Lung (tissue), 11 donors: ENCODE measurements at regions not wholly inside any gene's neighbourhood (a gene's known extent, or its start where the extent isn't known, plus 50 kb on each side); places are given as distances from the start of the nearest gene placed in this dataset.

Experiments used
- ATAC-seq: fragments of 200-7000 bp; cut with Tn5 transposase; one replicate; pipeline ENCODE4 v1.9.1; 2020; ENCODE audit warnings: moderate number of reproducible peaks; ENCODE audit not compliant: insufficient read depth, low FRiP score
- DNase-seq, 3 donors: peaks; one replicate each; pipeline ENCODE4 v3.0.0-alpha.2; 2013 to 2017
- H3K27ac ChIP-seq, 2 donors: one replicate each; pipeline ENCODE4 v1.5.1; 2013; ENCODE audit warnings: mild to moderate bottlenecking in 2 of 2, moderate library complexity in 2 of 2, control low read depth in 1 of 2, inconsistent platforms in 1 of 2, low read depth in 1 of 2, low read length in 1 of 2
- H3K27me3 ChIP-seq, 3 donors: one replicate each; pipeline ENCODE4 v1.5.1; 2013; ENCODE audit warnings: low read length in 2 of 3; ENCODE audit not compliant: control insufficient read depth in 3 of 3, insufficient read depth in 3 of 3
- H3K36me3 ChIP-seq, 4 donors: one replicate each; pipeline ENCODE4 v1.5.1; 2013; ENCODE audit warnings: low read length in 4 of 4, mild to moderate bottlenecking in 1 of 4, moderate library complexity in 1 of 4; ENCODE audit not compliant: control insufficient read depth in 4 of 4, insufficient read depth in 4 of 4
- H3K4me1 ChIP-seq, 5 donors: one replicate each; pipeline ENCODE4 v1.5.1; 2013; ENCODE audit warnings: low read length in 5 of 5, mild to moderate bottlenecking in 2 of 5, moderate library complexity in 1 of 5; ENCODE audit not compliant: control insufficient read depth in 5 of 5, insufficient read depth in 5 of 5
- H3K4me3 ChIP-seq: one replicate; pipeline ENCODE4 v1.5.1; 2013; ENCODE audit warnings: mild to moderate bottlenecking, control low read depth, moderate library complexity
- H3K9ac ChIP-seq, 2 donors: one replicate each; pipeline ENCODE4 v1.5.1; 2013; ENCODE audit warnings: low read length in 2 of 2, control low read depth in 1 of 2; ENCODE audit not compliant: insufficient read depth in 1 of 2
- H3K9me3 ChIP-seq, 4 donors: one replicate each; pipeline ENCODE4 v1.5.1; 2013; ENCODE audit warnings: low read length in 3 of 4, mild to moderate bottlenecking in 1 of 4, moderate library complexity in 1 of 4; ENCODE audit not compliant: control insufficient read depth in 4 of 4, insufficient read depth in 3 of 4
- CTCF ChIP-seq: IDR thresholded peaks from 2 replicates; pipeline ENCODE4 v1.5.1; 2012; ENCODE audit warnings: mild to moderate bottlenecking; ENCODE audit errors: control extremely low read depth, extremely low read depth
- WGBS, 2 donors: extraction: QIAGEN DNeasy Blood & Tissue Kit; methylation state at CpG; one replicate each; pipeline ENCODE4 v1.1.7; 2013; 5-methylcytosine and 5-hydroxymethylcytosine counted together
- donor health status: control.
- donor health status: control.
- donor health status: Bipolar disorder and iron deficiency.
- donor health status: healthy.
- donor health status: DM: yes; HTN: yes; CAD: no.

GRCh38 chr11:130576146-130576545, 127.7 kb downstream of the ADAMTS15 start:
- TF ChIP-seq CTCF: no peak
- ATAC-seq: no peak
- no peak overlapping the region for H3K9ac ChIP-seq

GRCh38 chr11:130578738-130579368, 130.4 kb downstream of the ADAMTS15 start:
- DNase-seq: no peak
- WGBS, 2 donors: 72 to 78% methylated on average over 8 of the region's 8 CpGs

More at GRCh38 chr11:130576146-130576545, 127.7 kb downstream of the ADAMTS15 start:
- Histone ChIP-seq H3K36me3 (no peaks in the 10 kb centered on the region), H3K4me1 (peaks cover 0 to 10% (median 5%) of the 10 kb centered on the region in 5 donors), H3K27me3 (no peaks in the 10 kb centered on the region), H3K4me3 (peak overlapping the region; percentile 2), H3K9me3 (no peaks in the 10 kb centered on the region), H3K27ac (no peak overlapping the region)
- 84 to 87% methylated on average over 7 of the region's 7 CpGs for WGBS, 2 donors
- no peak for DNase-seq

GRCh38 chr11:130580372-130580771, 131.9 kb downstream of the ADAMTS15 start:
- DNase-seq: peak in 1 of 3 donors; percentile 30
- H3K4me1 ChIP-seq: peaks cover 0 to 28% (median 6%) of the 10 kb centered on the region in 5 donors
- 38 to 45% methylated on average over 4 of the region's 4 CpGs for WGBS, 2 donors
- H3K4me3 ChIP-seq: no peak overlapping the region
- no peak overlapping the region for H3K9ac ChIP-seq
- no peak for ATAC-seq
- no peaks in the 10 kb centered on the region for H3K27me3 ChIP-seq
- H3K36me3 ChIP-seq: no peaks in the 10 kb centered on the region
- no peak for TF ChIP-seq CTCF
- H3K9me3 ChIP-seq: no peaks in the 10 kb centered on the region
- peak overlapping the region in 1 of 2 donors; percentile 67 for H3K27ac ChIP-seq

More at GRCh38 chr11:130578738-130579368, 130.4 kb downstream of the ADAMTS15 start:
- H3K4me1 ChIP-seq: peaks cover 0 to 27% (median 6%) of the 10 kb centered on the region in 5 donors
- H3K27me3 ChIP-seq: no peaks in the 10 kb centered on the region
- H3K9me3 ChIP-seq: no peaks in the 10 kb centered on the region
- no peak for TF ChIP-seq CTCF
- H3K9ac ChIP-seq: no peak overlapping the region
- no peak overlapping the region for H3K4me3 ChIP-seq
- H3K36me3 ChIP-seq: no peaks in the 10 kb centered on the region
- H3K27ac ChIP-seq: no peak overlapping the region
- no peak for ATAC-seq
